ENCODE measurements at regions not wholly inside any gene's neighbourhood (a gene's known extent, or its start where the extent isn't known, plus 50 kb on each side); places are given as distances from the start of the nearest gene placed in this dataset.

GRCh38 chr10:78390051-78390450 lies 356.4 kb downstream of the RPS24 start:
- 86 to 87% methylated on average over 3 to 6 of the region's 6 CpGs for WGBS, 2 donors

DNA sequence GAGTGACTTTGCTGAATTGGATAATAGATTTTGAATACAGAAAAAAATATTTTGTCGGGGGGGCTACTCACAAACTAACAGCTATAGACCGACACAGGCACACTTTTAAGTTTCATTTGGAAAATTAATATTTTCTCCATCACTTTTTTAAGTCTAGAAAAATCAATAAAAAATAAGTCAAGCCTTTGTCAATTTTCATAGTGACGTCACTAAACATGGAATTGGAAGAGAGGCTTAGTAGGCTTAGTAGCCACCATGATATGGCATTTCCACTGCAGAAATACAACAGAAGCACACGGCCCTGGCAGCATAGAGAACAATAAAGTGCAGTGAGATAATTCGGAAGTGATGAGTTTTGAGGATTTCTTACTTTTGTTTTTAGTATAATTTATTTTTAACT lies 357.2 kb downstream of the RPS24 start:
- ATAC-seq (ENCODE audit: low FRiP score in 2 of 2) (no peak), DNase-seq (no peak)
- H3K4me3 ChIP-seq = no peak overlapping the region
- no peaks in the 10 kb centered on the region for H3K36me3 ChIP-seq
- no peaks in the 10 kb centered on the region for H3K27me3 ChIP-seq
- no peak for TF ChIP-seq POLR2AphosphoS5 (IDR thresholded peaks at IDR 0.05)
- TF ChIP-seq EP300 (IDR thresholded peaks at IDR 0.05) = no peak
- TF ChIP-seq CTCF (IDR thresholded peaks at IDR 0.05) = no peak
- no peak for TF ChIP-seq POLR2A (IDR thresholded peaks at IDR 0.05)
- H3K4me1 ChIP-seq = no peaks in the 10 kb centered on the region
- WGBS, 2 donors = 92% methylated on average over 5 of the region's 5 CpGs
- no peaks in the 10 kb centered on the region for H3K9me3 ChIP-seq
- H3K27ac ChIP-seq = no peak overlapping the region

More at GRCh38 chr10:78390051-78390450, 356.4 kb downstream of the RPS24 start:
- ATAC-seq (ENCODE audit: low FRiP score in 2 of 2) (no peak), DNase-seq (no peak)
- Histone ChIP-seq H3K9me3 (no peaks in the 10 kb centered on the region), H3K4me1 (no peaks in the 10 kb centered on the region), H3K27ac (no peak overlapping the region), H3K36me3 (no peaks in the 10 kb centered on the region), H3K27me3 (no peaks in the 10 kb centered on the region), H3K4me3 (no peak overlapping the region)
- no peak for TF ChIP-seq CTCF (IDR thresholded peaks at IDR 0.05)

DNA sequence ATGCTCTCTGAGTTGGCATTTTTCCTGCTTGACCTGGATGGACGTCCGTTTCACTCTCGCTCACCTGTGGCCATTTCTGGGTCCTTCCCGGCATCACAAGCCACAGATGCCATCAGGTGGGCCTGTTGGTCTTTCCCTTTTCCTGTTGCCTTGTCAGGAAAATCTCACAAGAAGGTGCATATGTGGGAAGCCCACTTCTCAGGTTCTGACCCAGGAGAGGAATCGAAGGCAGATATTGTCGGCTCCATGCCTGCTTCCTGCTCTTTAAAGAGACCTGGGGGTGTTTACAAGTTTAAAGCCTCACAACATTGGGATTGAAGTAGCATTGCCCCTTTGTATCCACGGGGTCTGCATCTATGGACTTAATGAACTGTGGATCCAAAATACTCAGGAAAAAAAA lies 357.9 kb downstream of the RPS24 start:
- no peaks in the 10 kb centered on the region for H3K27me3 ChIP-seq
- no peaks in the 10 kb centered on the region for H3K9me3 ChIP-seq
- H3K36me3 ChIP-seq = no peaks in the 10 kb centered on the region
- TF ChIP-seq POLR2AphosphoS5 (IDR thresholded peaks at IDR 0.05) = no peak
- no peak overlapping the region for H3K27ac ChIP-seq
- no peak for ATAC-seq (ENCODE audit: low FRiP score in 2 of 2)
- no peaks in the 10 kb centered on the region for H3K4me1 ChIP-seq
- WGBS, 2 donors = 91 to 93% methylated on average over 7 of the region's 7 CpGs
- DNase-seq = no peak
- no peak overlapping the region for H3K4me3 ChIP-seq

- H3K27me3 ChIP-seq = no peaks in the 10 kb centered on the region
- ATAC-seq (ENCODE audit: low FRiP score in 2 of 2) (no peak), DNase-seq (no peak)
- no peak overlapping the region for H3K4me3 ChIP-seq
- no peak overlapping the region for H3K27ac ChIP-seq
- 93% methylated on average over 2 of the region's 2 CpGs for WGBS, 2 donors
- TF ChIP-seq POLR2A (IDR thresholded peaks at IDR 0.05) (no peak), POLR2AphosphoS5 (IDR thresholded peaks at IDR 0.05) (no peak), CTCF (IDR thresholded peaks at IDR 0.05) (no peak), EP300 (IDR thresholded peaks at IDR 0.05) (no peak)
- no peaks in the 10 kb centered on the region for H3K36me3 ChIP-seq
- H3K4me1 ChIP-seq = no peaks in the 10 kb centered on the region
- H3K9me3 ChIP-seq = no peaks in the 10 kb centered on the region
Measured at GRCh38 chr10:78392197-78392596, 358.5 kb downstream of the RPS24 start.

- Histone ChIP-seq H3K27ac (no peak overlapping the region), H3K4me3 (no peak overlapping the region), H3K9me3 (no peaks in the 10 kb centered on the region), H3K27me3 (no peaks in the 10 kb centered on the region), H3K4me1 (no peaks in the 10 kb centered on the region), H3K36me3 (no peaks in the 10 kb centered on the region)
- no peak for TF ChIP-seq POLR2A (IDR thresholded peaks at IDR 0.05)
- TF ChIP-seq POLR2AphosphoS5 (IDR thresholded peaks at IDR 0.05) = no peak
- TF ChIP-seq EP300 (IDR thresholded peaks at IDR 0.05) = no peak
- no peak for TF ChIP-seq CTCF (IDR thresholded peaks at IDR 0.05)
- ATAC-seq (ENCODE audit: low FRiP score in 2 of 2) (no peak), DNase-seq (no peak)
Measured at GRCh38 chr10:78393094-78393493, 359.4 kb downstream of the RPS24 start.
